A673 (cell line): ENCODE measurements at regions not wholly inside any gene's neighbourhood (a gene's known extent, or its start where the extent isn't known, plus 50 kb on each side); places are given as distances from the start of the nearest gene placed in this dataset.

Experiments used
- CTCF ChIP-seq: fragments of 300-800, 200-600 bp; sonication (generic); conservative IDR thresholded peaks from 2 replicates; pipeline ENCODE4 v1.5.1; 2017; ENCODE audit warnings: low read depth, mild to moderate bottlenecking, antibody characterized with exemption, low read length, moderate library complexity, mixed read lengths
- EZH2 ChIP-seq: fragments of 200-600 bp; sonication (generic); IDR thresholded peaks from 2 replicates; pipeline ENCODE4 v1.6.1; 2017; ENCODE audit warnings: borderline replicate concordance, low read depth, mild to moderate bottlenecking, mixed read lengths, antibody characterized with exemption, low read length; ENCODE audit not compliant: poor library complexity, severe bottlenecking

- no peak for TF ChIP-seq CTCF
- no peak for TF ChIP-seq EZH2
Measured at GRCh38 chr7:86437951-86438450, 205.7 kb upstream of the GRM3 start.
